ENCODE measurements at regions not wholly inside any gene's neighbourhood (a gene's known extent, or its start where the extent isn't known, plus 50 kb on each side); places are given as distances from the start of the nearest gene placed in this dataset.

DNA sequence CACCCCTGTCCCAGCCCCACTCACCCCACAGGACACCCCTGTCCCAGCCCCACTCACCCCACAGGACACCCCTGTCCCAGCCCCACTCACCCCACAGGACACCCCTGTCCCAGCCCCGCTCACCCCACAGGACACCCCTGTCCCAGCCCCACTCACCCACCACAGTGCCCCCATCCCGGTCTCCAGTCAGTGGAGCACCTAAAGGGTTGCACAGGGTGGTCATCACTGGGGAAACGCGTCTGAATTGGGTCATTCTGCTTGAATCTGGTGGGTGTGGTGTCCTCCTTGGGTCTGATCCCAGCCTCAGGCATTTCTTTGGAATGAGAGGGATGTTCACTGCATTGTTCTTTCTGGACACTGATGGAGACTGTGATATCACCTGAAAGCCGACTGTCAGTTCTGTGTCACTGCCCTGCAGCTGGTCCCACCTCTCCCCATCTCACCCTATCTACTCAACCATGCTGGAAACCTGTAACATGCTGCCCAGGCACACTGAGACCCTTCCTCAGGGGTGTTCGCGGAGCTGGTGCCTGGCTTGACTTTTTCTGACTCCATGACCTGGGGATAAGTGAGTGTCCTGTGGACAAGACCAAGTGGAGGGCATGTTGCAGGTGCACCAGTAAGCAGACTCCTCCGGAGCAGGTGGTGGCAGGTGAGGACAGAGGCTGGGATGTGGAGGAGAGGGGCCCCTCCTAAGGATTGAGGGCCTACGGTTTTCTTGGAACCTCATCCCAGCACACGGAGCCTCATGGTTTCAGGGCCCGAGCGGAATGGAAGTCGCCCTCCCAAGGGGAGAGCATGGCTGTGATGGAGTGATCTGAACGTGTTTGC, 262.5 kb upstream of the PPP2R2D start:
- H3K36me3 ChIP-seq (ENCODE audit: control insufficient read depth, insufficient read depth, low read length), result no peaks in the 10 kb centered on the region
- DNase-seq (ENCODE audit: low read depth) (no peak), FAIRE-seq (no peak)
- no peak overlapping the region for H3K4me3 ChIP-seq (ENCODE audit: low read depth, low read length)
- H3K27me3 ChIP-seq (ENCODE audit: control insufficient read depth, insufficient read depth, low read length), result no peaks in the 10 kb centered on the region
- TF ChIP-seq, protein P1, sequence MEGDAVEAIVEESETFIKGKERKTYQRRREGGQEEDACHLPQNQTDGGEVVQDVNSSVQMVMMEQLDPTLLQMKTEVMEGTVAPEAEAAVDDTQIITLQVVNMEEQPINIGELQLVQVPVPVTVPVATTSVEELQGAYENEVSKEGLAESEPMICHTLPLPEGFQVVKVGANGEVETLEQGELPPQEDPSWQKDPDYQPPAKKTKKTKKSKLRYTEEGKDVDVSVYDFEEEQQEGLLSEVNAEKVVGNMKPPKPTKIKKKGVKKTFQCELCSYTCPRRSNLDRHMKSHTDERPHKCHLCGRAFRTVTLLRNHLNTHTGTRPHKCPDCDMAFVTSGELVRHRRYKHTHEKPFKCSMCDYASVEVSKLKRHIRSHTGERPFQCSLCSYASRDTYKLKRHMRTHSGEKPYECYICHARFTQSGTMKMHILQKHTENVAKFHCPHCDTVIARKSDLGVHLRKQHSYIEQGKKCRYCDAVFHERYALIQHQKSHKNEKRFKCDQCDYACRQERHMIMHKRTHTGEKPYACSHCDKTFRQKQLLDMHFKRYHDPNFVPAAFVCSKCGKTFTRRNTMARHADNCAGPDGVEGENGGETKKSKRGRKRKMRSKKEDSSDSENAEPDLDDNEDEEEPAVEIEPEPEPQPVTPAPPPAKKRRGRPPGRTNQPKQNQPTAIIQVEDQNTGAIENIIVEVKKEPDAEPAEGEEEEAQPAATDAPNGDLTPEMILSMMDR (IDR thresholded peaks at IDR 0.05; ENCODE audit: insufficient read depth, low read length, severe bottlenecking), result no peak

DNA sequence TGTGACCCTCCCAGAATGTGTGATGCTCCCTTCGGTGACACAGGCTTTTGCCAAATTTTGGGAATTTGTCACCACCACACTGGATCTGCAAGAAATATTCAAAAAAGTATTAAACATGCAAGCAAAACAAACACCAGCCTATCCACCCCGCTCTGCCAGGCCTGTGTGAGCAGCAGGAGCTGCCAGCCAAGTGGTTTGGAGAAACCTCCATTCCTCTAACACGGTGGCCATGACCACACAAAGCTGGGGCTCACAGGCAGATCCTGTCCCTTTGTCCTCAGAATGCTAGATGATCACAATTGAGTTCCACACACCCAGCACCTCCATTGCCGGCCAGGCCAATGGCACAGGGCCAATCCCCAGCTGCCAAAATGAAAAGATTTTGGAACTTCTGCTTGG, 261.9 kb upstream of the PPP2R2D start:
- DNase-seq (ENCODE audit: low read depth) (no peak), FAIRE-seq (no peak)
- no peaks in the 10 kb centered on the region for H3K27me3 ChIP-seq (ENCODE audit: control insufficient read depth, insufficient read depth, low read length)
- TF ChIP-seq, protein P1 (IDR thresholded peaks at IDR 0.05; ENCODE audit: insufficient read depth, low read length, severe bottlenecking), result no peak
- no peaks in the 10 kb centered on the region for H3K36me3 ChIP-seq (ENCODE audit: control insufficient read depth, insufficient read depth, low read length)
- H3K4me3 ChIP-seq (ENCODE audit: low read depth, low read length), result no peak overlapping the region

DNA sequence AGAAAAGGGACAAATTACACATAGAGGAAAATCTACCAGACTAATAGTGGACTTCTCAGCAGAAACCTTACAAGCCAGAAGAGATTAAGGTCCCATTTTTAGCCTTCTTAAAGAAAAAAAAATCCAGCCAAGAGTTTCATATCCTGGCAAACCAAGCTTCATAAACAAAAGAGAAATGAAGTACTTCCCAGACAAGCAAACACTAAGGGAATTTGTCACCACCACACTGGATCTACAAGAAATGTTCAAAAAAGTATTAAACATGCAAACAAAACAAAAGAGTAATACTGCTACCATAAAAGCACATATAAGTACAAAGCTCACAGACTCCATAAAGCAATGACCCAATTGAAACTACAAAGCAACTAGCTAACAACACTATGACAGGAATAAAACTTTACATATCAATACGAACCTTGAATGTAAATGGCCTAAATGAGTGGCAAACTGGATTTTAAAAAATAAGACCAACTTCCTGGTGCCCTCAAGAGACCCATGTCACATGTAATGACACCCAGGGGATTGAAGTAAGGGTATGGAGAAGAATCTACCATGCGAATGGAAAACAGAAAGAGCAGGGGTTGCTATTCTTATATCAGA, 260.7 kb upstream of the PPP2R2D start:
- Histone ChIP-seq H3K36me3 (ENCODE audit: control insufficient read depth, insufficient read depth, low read length) (no peaks in the 10 kb centered on the region), H3K27me3 (ENCODE audit: control insufficient read depth, insufficient read depth, low read length) (no peaks in the 10 kb centered on the region), H3K4me3 (ENCODE audit: low read depth, low read length) (no peak overlapping the region)
- TF ChIP-seq, protein P1 (IDR thresholded peaks at IDR 0.05; ENCODE audit: insufficient read depth, low read length, severe bottlenecking), result no peak
- FAIRE-seq (no peak), DNase-seq (ENCODE audit: low read depth) (no peak)

DNA sequence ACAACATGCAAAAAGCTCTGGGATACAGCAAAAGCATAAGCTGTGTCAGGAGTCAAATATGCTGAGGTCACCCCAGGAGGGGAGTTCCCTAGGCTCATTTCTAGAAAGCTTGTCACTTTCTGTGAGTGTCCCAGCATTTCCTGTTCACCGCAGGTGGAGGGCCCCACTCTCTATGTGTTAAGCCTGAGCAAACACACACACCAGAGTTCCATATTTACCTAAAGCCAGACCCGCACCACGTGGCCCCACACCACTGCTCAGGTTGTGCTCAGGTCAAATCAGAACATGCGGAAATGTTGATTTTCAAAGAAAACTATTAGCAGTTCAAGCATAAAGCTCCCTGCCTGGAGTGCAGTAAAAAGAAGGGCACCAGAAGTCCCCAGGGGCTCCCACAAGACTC, 259.6 kb upstream of the PPP2R2D start:
- Histone ChIP-seq H3K4me3 (ENCODE audit: low read depth, low read length) (no peak overlapping the region), H3K36me3 (ENCODE audit: control insufficient read depth, insufficient read depth, low read length) (no peaks in the 10 kb centered on the region), H3K27me3 (ENCODE audit: control insufficient read depth, insufficient read depth, low read length) (no peaks in the 10 kb centered on the region)
- FAIRE-seq, result no peak
- TF ChIP-seq, protein P1 (IDR thresholded peaks at IDR 0.05; ENCODE audit: insufficient read depth, low read length, severe bottlenecking), result no peak
- no peak for DNase-seq (ENCODE audit: low read depth)

DNA sequence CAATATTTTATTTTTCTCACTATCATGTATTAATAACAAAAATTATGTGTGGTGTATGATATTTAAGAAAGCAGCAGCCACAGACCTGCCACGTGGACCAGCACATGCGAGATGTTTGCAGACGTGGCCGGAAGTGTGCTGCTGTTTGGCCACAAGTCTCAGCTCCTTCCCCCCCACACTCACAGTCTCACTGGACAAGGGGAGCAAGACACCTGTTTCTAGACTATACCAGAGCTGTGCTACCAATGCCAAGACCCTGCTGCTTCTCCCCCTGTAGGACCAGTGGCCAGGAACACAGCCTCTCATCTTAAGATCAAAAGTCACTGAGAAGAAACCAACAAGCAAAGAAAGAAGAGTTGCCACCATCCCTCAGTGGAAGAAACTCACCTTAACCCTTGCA, 258.9 kb upstream of the PPP2R2D start:
- FAIRE-seq, result no peak
- TF ChIP-seq, protein P1 (IDR thresholded peaks at IDR 0.05; ENCODE audit: insufficient read depth, low read length, severe bottlenecking), result no peak
- DNase-seq (ENCODE audit: low read depth), result no peak
- Histone ChIP-seq H3K4me3 (ENCODE audit: low read depth, low read length) (no peak overlapping the region), H3K27me3 (ENCODE audit: control insufficient read depth, insufficient read depth, low read length) (no peaks in the 10 kb centered on the region), H3K36me3 (ENCODE audit: control insufficient read depth, insufficient read depth, low read length) (no peaks in the 10 kb centered on the region)

All from bronchial epithelial cell (primary cell).